Adrenal gland (tissue), 5 donors: ENCODE measurements at regions not wholly inside any gene's neighbourhood (a gene's known extent, or its start where the extent isn't known, plus 50 kb on each side); places are given as distances from the start of the nearest gene placed in this dataset.

ENCODE experiments used
- CTCF ChIP-seq, 6 experiments: fragments of 450-650 bp in 4 of 6; fragments of 200-600 bp in 2 of 6; sonication (generic) in 1 of 6; IDR thresholded peaks; 1 replicate in 5 of 6; 2 replicates in 1 of 6; pipeline versions ENCODE4 v1.5.1 to v1.8.0; 2016 to 2021; ENCODE audit warnings: antibody characterized with exemption in 6 of 6, mild to moderate bottlenecking in 2 of 6, moderate library complexity in 1 of 6
- POLR2A ChIP-seq, 2 donors: fragments of 450-650 bp; IDR thresholded peaks; one replicate each; pipeline ENCODE4 v1.6.1; 2017; ENCODE audit warnings: antibody characterized with exemption in 2 of 2, mild to moderate bottlenecking in 2 of 2, moderate library complexity in 1 of 2
- donor health status: DM: no; HTN: no; CAD: no.

GRCh38 chr10:3889961-3890522, 105.0 kb upstream of the KLF6 start:
- TF ChIP-seq CTCF (IDR thresholded peaks at IDR 0.05) (no peak), POLR2A (IDR thresholded peaks at IDR 0.05) (peak in 1 of 2 donors; percentile 36)
